Tongue (tissue), 1 donor: ENCODE measurements at regions not wholly inside any gene's neighbourhood (a gene's known extent, or its start where the extent isn't known, plus 50 kb on each side); places are given as distances from the start of the nearest gene placed in this dataset.
"Not testable (repeated sequence)": the region's sequence is repeated elsewhere in the genome, so short reads cannot be mapped to it uniquely, and the experiment has no call there.

ENCODE experiments used
- DNase-seq: peaks from one replicate; pipeline ENCODE4 v3.0.0-alpha.2; 2015

- no peak for DNase-seq
Measured at GRCh38 chr10:37733822-37734221, 123.6 kb downstream of the ZNF248 start.

GRCh38 chr10:37732685-37733084, 124.7 kb downstream of the ZNF248 start:
- no peak for DNase-seq

GRCh38 chr10:37728830-37729229, 128.6 kb downstream of the ZNF248 start:
- DNase-seq: no peak

GRCh38 chr10:37727491-37728352, 129.7 kb downstream of the ZNF248 start:
- DNase-seq: no peak

GRCh38 chr10:37721100-37721499, 136.3 kb downstream of the ZNF248 start:
- DNase-seq: no peak

GRCh38 chr10:37718060-37718459, 139.3 kb downstream of the ZNF248 start:
- DNase-seq: not testable (repeated sequence)

- DNase-seq: no peak
Measured at GRCh38 chr10:37713642-37714041, 143.8 kb downstream of the ZNF248 start.

- DNase-seq: no peak
Measured at GRCh38 chr10:37713132-37713501, 144.3 kb downstream of the ZNF248 start.

- no peak for DNase-seq
Measured at GRCh38 chr10:37712489-37713131, 144.8 kb downstream of the ZNF248 start.

GRCh38 chr10:37711617-37712488, 145.6 kb downstream of the ZNF248 start:
- DNase-seq: no peak

GRCh38 chr10:37710831-37711616, 146.4 kb downstream of the ZNF248 start:
- DNase-seq: no peak

- DNase-seq: no peak
Measured at GRCh38 chr10:37707829-37708578, 149.4 kb downstream of the ZNF248 start.

GRCh38 chr10:37704566-37704965, 152.8 kb downstream of the ZNF248 start:
- DNase-seq: no peak

GRCh38 chr10:37703833-37704382, 153.5 kb downstream of the ZNF248 start:
- no peak for DNase-seq

GRCh38 chr10:37703114-37703513, 154.3 kb downstream of the ZNF248 start:
- no peak for DNase-seq

- DNase-seq: no peak
Measured at GRCh38 chr10:37701781-37702493, 155.5 kb downstream of the ZNF248 start.

GRCh38 chr10:37700886-37701780, 156.3 kb downstream of the ZNF248 start:
- no peak for DNase-seq

GRCh38 chr10:37687581-37687980, 169.8 kb downstream of the ZNF248 start:
- no peak for DNase-seq
